NCI-H345 treated with DMSO at 0.1 percent for 48 hours (cell line): ENCODE measurements at regions not wholly inside any gene's neighbourhood (a gene's known extent, or its start where the extent isn't known, plus 50 kb on each side); places are given as distances from the start of the nearest gene placed in this dataset.

Experiments
- DNase-seq: peaks from one replicate; lab custom pipeline; 2025; ENCODE audit not compliant: unreplicated experiment; lab: John Stamatoyannopoulos, UW

DNA sequence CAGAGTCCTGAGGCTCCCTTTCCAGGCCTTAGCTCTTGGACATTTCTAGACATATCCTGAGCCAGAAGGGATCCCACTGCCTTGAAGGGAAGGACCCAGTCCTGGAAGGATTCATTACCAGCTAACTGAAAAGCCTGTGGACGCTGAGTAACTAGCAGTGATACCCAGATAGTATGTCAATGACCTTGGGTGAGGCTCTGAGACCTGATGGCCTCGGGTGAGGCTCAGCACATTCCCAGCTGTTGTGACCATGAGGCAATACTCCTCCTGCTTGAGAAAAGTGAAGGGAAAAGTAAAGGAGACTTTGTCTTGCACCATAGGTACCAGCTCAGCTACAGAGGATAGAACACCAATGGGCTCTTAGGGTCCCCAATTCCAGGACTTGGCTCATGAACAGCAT is 268.1 kb downstream of the DKK2 start:
- DNase-seq, result no peak

DNA sequence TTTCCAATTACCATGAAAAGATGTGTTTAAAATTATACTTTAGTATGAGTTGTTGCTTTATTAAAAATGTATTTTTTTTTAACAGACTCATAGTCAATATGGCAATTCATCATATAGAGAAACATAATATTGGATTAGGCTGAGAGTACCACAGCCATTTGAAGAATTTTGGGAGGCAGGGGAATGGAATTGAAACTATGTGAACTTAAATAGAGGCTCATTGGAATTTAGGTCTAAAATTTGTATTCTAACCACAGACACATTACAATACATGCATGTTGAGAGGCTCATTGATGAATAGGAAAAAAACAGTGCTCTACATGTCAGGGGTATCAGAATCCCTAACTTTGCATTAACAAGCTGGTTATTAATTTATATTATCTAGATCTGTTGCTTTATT is 269.6 kb downstream of the DKK2 start:
- no peak for DNase-seq

DNA sequence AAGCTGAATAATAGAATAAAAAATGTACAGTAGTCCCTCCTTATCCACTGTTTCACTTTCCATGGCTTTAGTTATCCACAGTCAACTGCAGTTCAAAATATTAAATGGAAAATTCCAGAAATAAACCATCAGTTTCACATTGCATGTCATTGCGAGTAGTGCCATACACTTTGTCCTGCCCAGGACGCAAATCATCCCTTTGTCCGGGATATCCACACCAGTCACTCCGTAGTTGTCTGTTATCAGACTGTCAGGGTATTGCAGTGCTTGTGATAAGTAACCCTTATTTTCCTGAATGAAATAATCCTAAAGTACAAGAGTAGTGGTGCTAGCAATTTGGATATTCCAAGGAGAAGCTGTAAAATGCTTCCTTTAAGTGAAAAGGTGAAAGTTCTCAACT is 271.3 kb downstream of the DKK2 start:
- no peak for DNase-seq

DNA sequence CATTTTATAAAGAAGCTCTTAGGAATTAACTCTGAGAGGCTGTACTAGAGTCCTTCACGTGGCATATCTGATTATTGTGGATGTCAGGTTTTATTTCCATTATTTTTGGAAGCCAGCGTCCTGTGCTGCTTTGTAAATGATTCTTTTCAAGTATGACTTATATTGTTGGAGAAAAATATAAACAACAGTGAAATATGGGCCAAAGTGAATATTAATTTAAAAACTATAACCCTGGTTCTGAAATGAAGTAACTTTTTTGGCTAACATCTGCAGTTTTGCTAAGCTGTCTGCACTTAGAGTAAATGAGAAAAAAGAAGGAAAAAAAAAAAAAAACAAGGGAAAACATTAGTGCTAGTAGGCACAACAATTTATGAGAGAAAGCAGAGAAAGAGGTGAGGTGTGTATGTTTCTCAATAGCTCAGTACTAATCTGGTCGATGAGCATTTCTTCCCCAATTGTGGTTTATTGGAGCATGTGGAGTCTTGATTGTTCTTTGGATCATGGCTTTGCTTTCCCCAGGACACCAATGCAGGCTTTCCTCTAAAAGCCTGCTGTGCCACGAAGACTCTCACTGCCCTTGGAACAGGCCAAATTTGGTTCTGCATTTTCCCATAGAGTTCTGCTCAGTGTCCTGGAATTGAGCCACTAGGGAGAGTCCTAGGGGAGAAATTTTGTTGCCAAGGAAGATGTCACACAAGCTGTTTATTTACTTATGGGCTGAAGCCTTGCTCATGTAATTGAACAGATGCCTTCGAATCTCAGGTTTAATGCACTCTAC is 273.3 kb downstream of the DKK2 start:
- DNase-seq, result no peak

DNA sequence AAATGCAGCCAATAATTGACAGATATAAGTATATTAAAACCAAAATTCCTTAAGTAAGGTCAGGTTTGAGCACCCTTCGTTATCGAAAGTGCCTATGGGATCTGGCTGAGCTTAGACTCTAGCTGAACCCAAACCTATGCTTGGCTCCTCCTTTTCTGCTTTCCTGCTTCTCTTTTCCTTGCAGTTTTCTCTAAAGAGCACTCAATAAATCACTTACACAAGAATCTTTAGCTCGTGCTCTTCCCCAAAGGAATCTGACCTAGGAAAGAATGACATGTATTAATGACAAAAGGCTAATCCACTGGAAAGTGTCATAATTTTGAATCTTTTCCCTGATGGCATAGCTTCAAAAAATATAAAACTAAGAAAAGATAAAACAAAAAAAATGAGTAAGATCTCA is 282.7 kb downstream of the DKK2 start:
- DNase-seq, result no peak

DNA sequence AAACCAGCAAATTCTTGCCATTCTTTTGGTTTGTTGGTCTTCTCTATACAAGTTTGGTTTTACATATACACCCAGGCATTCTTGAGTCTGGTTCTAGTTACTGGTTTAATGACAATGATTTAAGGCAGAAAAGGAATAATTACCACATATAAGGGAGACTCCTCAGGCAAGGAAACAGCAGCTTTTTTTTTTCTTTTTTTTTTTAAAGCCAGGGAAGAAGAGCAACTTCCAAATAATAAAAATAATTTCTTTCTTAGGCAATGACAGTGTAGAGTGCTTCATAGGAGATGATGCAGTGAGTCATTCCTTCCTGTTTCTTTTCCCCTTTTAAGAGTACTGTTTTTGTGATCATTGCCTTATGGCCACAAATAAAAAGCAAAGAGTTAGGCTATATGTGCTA is 289.7 kb downstream of the DKK2 start:
- no peak for DNase-seq

DNA sequence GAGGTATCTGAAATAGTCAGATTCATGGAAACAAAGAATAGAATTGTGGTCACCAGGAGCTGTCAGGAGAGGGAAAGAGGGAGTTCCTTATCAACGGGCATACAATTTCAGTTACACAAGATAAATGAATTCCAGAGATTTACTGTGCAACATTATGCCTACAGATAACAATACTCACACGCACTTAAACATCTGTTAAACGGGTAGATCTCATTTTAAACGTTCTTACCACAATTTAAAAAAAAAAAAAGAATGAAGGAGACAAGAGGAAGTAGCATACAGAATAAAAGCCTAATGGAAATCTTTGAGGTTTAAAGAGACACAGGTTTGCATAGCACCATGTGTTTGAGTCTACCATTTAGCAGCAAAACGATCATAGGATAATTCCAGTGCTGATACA is 298.0 kb downstream of the DKK2 start:
- no peak for DNase-seq

DNA sequence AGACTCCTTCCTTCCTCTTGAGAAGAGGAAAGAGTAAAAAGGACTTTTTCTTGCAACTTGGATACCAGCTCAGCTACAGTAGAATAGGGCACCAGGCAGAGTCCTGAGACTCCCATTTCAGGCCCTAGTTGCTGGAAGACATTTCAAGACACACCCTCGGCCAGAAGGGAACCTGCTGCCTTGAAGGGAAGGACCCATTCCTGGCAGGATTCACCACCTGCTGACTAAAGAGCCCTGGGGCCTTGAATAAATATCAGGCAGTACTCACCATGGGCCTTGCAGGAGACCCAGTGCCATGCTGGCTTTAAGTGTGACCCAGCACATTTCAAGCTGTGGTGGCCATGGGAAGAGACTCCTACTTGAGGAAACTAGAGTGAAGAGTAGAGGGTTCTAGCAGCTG is 317.6 kb downstream of the DKK2 start:
- no peak for DNase-seq

DNA sequence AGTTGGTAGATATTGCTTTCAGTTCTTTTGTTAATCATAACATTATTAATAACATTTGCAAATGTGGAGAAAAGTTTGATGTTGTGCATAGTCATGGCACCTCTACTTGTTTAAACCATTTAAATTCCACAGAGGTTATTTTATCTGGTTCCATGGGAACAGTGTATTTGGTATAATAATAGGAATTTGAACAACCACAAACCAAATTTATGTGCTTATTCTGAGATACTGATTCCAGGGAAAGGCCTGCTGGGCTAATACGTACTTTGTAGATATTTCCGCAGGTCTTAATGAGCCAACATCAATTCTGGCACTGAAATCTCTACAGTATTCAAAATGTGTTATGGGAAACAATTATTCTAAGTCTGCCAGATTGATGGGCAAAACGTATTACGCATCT is 319.0 kb downstream of the DKK2 start:
- no peak for DNase-seq

DNA sequence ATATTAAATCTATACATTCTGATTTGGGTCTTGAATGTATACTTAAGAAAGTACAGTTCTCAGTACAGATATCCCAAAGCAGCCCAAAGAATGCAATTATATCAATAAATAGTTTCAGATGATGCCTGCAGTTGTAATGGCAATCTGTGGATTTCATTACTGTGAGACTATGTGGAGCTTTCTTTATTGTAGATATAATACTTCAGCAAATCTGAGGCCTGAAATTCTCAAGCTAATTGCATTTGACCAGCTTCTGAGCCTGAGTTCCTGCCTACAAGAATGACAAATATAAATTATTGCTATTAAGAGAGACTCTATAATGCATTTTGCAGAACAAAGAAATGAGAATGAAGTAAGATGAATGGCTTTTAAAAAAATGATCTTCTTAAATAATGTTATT is 320.3 kb downstream of the DKK2 start:
- DNase-seq, result no peak

DNA sequence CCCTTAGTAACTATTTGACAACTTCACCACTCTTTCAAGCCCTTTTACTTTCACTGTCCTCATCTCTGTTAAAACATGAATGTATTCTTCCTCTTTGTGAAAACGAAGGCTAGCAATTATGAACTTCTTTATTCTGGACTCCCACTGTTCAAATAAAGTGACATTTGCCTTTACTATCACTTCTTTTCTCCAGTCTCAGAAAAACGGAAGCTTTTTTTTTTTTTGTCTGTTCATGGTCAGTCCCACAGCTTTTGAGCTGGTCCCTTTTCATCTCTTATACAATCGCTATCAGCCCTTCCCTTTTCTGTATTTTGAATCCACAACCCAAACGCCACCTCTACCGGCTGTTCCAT is 327.7 kb downstream of the DKK2 start:
- no peak for DNase-seq

DNA sequence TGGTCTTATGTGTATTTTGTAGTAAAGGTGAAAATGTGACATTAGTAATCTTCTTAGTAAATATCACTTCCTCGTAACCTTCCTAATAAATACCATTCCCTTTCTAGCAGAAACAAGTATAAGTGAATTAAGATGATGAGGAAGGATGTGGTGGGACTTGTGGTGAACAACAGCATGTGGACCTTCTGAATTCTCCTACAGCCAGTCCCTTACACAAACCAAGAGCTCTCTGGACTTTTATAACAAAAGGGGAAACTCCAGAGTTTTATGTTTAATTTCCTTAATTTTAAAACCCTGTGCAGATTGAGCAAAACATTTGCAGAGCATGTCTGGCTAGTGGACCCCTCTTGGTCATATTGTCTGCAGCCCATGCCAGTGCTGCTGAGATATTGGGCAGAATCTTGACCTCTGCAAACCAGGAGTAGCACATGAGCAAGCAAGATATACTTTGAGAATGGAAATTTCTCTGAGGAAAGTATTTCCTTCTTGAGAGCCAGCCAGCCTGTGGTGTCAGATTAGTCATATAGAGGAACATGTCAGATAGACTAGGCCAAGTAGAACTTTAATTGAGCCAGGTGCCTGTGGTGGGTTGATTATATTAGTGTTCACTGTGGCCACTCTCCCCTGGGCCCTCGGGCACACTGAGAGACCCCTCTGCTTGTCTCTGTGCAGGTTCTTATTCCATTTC is 328.2 kb downstream of the DKK2 start:
- no peak for DNase-seq

DNA sequence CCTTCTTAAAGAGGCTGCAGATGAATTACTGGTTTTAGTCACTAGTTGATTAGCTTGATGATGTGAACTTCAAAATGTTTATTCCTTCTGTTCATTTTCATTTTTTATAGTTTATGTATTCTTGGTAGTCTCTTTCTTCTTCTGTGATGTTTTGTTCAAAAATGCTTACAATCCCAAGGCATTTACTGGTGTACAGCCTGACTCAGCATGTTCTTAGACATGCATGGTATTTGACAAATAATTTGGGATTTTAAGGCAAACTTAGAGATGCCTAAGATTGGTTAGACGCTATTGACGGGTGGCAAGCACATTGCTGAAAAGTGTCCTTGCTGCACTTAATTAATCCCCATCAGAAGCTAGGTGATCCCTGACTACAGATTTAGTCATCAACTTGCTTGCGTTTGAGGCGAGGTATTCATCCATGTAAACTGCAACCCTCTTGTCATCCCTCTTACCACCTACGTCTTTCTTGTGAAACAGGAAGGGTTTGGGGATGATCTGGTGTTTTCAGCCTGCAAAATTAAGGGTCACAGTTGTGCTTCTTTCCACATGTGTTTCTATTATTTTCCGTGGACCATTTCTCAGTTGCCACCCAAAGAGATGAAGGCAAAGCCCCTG is 331.8 kb downstream of the DKK2 start:
- DNase-seq, result no peak

DNA sequence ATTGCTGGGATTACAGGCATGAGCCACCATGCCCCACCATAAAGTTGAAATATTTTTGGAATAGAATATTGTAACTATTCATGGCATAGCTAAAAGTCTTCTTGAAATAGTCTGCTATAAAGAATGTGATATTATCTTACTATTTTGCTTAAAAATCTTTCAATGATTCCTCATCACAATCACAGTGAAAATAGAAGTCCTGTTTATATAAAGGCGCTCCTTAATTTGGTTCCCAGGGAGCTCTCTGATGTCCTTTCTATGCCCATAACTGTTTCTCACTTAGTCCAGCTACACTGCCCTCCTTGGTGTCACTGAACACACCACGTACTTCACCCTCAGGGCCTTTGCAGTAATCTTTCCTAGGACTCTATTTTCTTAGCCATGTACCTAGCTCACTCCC is 331.7 kb upstream of the GIMD1 start:
- no peak for DNase-seq

DNA sequence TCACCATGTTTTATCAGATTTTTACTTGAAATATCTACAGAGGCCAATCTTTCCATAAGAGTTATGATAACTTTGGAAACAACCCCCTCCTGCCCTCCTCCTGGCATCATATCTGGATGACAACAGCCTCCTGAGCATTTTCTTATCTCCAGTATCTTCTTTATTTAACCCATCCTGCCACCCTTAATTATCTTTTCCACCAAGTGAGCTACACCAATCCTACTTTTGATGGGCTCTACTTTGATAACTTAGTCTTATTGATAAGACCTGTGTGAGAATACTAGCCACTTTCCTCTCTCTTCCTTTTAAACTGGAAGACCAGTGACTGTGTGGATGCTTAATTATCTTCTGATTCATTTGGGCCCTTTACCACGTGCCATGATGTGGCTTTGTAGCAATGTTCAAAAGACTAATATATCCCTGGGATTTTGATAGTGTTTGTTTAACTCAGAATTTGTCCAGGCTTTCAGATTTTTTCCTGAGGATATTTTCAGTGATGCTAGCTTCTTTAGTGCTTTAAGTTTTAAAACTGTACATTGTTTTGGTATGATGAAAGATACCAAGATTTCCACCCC is 330.1 kb upstream of the GIMD1 start:
- DNase-seq, result no peak

DNA sequence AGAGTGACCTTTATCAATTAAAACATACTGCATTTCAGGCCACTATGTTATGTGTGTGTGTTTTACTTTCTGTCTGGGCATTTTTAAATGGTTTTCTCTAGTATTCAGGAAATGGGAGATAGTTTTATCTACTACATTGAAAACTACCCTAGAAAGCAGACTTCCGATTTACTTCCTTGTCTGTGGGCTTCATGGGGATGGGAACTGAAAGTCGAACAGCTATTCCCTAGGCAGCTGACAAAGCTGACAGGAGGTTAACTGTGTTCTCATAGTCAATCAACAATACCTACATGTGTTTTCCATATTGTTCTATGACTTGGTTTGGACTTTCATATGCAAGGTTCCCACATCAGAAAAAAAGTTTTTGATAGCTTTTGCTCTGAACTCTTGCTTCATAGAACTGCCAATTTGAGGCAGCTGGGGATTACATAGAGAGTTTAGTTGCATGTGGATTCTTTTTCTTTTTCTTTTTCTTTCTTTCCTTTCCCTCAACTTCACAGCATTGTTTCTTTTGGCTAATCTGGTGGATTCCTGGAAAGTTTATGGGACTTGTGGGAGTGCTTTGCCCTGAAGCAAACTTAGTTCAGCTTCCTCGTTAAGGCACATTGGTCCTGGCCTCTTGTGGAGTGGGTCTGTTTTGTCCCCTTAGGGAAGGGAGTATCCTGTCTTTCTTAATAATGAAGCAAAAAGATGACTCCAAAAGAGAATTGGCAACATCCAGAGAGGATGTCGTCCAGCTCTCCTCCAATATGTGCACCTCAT is 327.1 kb upstream of the GIMD1 start:
- no peak for DNase-seq

DNA sequence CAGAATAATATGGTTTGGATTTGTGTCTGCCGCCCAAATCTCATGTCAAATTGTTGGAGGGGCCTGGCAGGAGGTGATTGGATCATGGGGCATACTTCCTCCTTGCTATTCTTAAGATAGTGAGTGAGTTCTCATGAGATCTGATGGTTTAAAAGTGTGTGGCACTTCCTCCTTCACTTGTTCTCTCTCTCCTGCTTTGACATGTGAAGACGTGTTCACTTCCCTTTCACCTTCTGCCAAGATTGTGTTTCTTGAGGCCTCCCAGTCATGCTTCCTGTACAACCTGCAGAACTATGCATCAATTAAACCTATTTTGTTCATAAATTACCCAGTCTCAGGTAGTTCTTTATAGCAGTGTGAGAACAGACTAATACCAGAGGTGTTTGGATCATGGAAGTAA is 325.7 kb upstream of the GIMD1 start:
- no peak for DNase-seq

DNA sequence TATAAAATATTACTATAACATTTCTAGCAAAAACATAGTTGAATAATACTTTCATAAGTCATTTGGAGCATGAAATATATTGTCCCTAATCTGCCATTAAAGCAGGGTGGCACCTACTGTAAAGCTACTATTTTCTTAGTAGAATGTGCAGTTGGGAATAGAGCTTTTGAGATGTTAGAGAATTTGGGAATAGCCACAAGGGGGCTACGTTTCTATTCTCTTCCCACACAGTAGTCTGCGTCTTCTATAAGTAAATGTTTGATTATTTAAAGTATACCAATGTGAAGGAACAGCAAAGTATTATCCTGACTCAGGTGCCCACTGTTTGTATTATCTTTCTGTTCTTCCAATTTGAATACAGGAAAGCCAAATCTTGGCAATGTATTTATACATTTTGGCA is 323.2 kb upstream of the GIMD1 start:
- DNase-seq, result no peak

DNA sequence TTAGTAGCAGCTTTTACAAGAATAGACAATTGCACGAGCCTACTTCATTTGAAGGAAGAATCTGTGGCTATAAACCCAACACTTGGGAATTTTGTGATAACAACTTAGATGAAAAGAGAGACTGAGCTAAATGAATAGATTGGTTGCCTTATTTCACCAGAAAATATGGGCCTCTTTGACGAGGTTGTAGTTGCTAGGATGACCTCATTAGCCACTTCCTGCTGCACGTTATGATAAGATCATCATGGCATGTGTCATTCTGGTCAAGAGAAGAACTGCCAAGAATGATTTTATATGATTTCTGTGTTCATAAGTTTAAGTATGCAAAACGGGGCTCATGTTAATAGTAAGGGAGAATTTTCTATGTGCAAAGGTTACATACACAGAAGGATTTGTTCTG is 321.9 kb upstream of the GIMD1 start:
- no peak for DNase-seq

DNA sequence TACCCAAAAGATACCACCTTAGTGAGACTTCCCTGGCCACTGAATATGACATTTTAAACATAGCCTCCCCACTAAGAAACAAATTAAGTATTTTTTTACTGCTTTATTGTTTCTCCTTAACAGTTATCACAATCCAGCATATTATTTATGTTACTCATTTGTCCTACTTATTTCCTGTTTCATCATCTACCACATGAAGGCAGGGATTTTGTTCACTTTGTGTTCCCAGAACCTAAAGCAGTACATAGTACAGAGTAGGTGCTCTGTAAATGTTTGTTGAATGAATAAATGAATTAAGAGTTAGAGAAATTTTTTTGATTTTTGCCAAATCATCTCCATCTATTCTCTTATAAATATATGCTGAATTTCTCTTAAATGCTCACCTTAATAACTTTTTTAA is 318.4 kb upstream of the GIMD1 start:
- no peak for DNase-seq

DNA sequence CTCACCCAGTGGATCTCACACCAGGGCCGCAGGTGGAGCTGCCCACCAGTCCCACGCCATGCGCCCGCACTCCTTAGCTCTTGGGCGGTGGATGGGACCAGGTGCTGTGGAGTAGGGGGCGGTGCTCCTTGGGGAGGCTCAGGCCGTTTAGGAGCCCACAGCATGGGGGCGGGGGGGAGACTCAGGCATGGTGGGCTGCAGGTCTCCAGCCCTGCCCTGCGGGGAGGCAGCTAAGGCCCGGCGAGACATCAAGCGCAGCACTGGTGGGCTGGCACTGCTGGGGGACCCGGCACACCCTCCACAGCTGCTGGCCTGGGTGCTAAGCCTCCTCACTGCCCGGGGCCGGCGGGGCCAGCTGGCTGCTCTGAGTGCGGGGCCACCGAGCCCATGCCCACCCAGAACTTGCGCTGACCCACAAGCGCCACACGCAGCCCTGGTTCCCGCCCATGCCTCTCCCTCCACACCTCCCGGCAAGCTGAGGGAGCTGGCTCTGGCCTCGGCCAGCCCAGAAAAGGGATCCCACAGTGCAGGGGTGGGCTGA is 312.9 kb upstream of the GIMD1 start:
- DNase-seq, result no peak
